ENCODE measurements at regions not wholly inside any gene's neighbourhood (a gene's known extent, or its start where the extent isn't known, plus 50 kb on each side); places are given as distances from the start of the nearest gene placed in this dataset.

DNA sequence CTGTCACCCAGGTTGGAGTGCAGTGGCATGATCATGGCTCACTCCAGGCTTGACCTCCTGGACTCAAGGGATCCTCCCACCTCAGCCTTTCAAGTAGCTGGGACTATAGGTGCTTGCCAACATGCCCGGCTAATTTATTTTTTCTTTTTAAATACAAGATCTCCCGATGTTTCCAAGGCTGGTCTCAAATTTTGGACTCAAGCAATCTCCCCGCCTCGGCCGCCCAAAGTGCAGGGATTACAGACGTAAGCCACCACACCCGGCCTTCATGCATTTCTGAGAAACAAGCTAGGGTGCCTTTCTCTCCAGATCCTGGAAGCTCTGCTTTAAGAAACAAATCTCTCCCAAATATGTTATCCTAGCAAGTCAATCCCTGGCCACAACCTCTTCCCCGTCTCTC, 234.1 kb downstream of the FBXO15 start:
- Histone ChIP-seq H3K4me1 (ENCODE audit: control insufficient read depth in 4 of 4, insufficient read depth in 4 of 4, low read length in 3 of 4) (no peaks in the 10 kb centered on the region), H3K36me3 (ENCODE audit: control insufficient read depth in 4 of 4, insufficient read depth in 3 of 4, low read depth in 1 of 4, low read length in 3 of 4) (no peaks in the 10 kb centered on the region), H3K27ac (ENCODE audit: low read depth in 1 of 2, low read length in 2 of 2) (no peak overlapping the region), H3K9ac (ENCODE audit: low read depth in 1 of 2, low read length in 2 of 2) (no peak overlapping the region), H3K27me3 (ENCODE audit: control insufficient read depth in 4 of 4, insufficient read depth in 4 of 4, low read length in 3 of 4) (peaks cover 0 to 4% (median 1%) of the 10 kb centered on the region in 4 donors), H3K9me3 (ENCODE audit: control insufficient read depth in 4 of 4, low read length in 3 of 4) (no peaks in the 10 kb centered on the region), H3K4me3 (ENCODE audit: low read depth in 1 of 3, low read length in 3 of 3) (no peak overlapping the region)
- TF ChIP-seq, protein P1, sequence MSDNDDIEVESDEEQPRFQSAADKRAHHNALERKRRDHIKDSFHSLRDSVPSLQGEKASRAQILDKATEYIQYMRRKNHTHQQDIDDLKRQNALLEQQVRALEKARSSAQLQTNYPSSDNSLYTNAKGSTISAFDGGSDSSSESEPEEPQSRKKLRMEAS (IDR thresholded peaks at IDR 0.05) = no peak
- TF ChIP-seq EGR1 (IDR thresholded peaks at IDR 0.05; ENCODE audit: low read depth in 2 of 2) (no peak), FOXA2 (IDR thresholded peaks at IDR 0.05) (no peak), RAD21 (IDR thresholded peaks at IDR 0.05) (no peak), FOXA1 (IDR thresholded peaks at IDR 0.05) (no peak), JUND (IDR thresholded peaks at IDR 0.05) (no peak), SP1 (IDR thresholded peaks at IDR 0.05) (no peak), NR2F2 (IDR thresholded peaks at IDR 0.05) (no peak)
- TF ChIP-seq, protein P2, sequence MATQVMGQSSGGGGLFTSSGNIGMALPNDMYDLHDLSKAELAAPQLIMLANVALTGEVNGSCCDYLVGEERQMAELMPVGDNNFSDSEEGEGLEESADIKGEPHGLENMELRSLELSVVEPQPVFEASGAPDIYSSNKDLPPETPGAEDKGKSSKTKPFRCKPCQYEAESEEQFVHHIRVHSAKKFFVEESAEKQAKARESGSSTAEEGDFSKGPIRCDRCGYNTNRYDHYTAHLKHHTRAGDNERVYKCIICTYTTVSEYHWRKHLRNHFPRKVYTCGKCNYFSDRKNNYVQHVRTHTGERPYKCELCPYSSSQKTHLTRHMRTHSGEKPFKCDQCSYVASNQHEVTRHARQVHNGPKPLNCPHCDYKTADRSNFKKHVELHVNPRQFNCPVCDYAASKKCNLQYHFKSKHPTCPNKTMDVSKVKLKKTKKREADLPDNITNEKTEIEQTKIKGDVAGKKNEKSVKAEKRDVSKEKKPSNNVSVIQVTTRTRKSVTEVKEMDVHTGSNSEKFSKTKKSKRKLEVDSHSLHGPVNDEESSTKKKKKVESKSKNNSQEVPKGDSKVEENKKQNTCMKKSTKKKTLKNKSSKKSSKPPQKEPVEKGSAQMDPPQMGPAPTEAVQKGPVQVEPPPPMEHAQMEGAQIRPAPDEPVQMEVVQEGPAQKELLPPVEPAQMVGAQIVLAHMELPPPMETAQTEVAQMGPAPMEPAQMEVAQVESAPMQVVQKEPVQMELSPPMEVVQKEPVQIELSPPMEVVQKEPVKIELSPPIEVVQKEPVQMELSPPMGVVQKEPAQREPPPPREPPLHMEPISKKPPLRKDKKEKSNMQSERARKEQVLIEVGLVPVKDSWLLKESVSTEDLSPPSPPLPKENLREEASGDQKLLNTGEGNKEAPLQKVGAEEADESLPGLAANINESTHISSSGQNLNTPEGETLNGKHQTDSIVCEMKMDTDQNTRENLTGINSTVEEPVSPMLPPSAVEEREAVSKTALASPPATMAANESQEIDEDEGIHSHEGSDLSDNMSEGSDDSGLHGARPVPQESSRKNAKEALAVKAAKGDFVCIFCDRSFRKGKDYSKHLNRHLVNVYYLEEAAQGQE (IDR thresholded peaks at IDR 0.05) = no peak
- TF ChIP-seq, protein P3, sequence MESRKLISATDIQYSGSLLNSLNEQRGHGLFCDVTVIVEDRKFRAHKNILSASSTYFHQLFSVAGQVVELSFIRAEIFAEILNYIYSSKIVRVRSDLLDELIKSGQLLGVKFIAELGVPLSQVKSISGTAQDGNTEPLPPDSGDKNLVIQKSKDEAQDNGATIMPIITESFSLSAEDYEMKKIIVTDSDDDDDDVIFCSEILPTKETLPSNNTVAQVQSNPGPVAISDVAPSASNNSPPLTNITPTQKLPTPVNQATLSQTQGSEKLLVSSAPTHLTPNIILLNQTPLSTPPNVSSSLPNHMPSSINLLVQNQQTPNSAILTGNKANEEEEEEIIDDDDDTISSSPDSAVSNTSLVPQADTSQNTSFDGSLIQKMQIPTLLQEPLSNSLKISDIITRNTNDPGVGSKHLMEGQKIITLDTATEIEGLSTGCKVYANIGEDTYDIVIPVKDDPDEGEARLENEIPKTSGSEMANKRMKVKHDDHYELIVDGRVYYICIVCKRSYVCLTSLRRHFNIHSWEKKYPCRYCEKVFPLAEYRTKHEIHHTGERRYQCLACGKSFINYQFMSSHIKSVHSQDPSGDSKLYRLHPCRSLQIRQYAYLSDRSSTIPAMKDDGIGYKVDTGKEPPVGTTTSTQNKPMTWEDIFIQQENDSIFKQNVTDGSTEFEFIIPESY (IDR thresholded peaks at IDR 0.05) = no peak
- TF ChIP-seq, protein P4, sequence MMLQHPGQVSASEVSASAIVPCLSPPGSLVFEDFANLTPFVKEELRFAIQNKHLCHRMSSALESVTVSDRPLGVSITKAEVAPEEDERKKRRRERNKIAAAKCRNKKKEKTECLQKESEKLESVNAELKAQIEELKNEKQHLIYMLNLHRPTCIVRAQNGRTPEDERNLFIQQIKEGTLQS (IDR thresholded peaks at IDR 0.05) = no peak
- WGBS = 79% methylated on average over 8 of the region's 8 CpGs
- DNase-seq (ENCODE audit: low spot score) = no peak

DNA sequence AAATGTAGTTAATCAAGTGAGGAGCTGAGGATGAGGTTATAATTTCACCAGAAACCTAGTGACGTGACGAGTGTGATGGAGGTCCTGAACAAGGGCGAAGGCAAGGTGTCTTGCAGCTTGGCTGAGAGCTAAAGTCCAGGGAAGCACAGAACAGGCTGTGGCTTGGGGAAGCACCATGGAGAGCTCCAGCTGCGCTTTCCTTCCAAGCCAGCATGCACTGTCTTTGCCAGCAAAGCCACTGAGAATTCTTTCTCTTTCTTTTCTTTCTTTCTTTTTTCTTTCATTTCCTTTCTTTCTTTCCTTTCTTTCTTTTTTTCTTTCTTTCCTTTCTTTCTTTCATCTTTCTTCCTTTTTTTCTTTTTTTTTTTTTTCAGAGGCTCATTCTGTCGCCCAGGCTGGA, 239.3 kb downstream of the FBXO15 start:
- no peaks in the 10 kb centered on the region for H3K9me3 ChIP-seq (ENCODE audit: control insufficient read depth in 4 of 4, low read length in 3 of 4)
- H3K27me3 ChIP-seq (ENCODE audit: control insufficient read depth in 4 of 4, insufficient read depth in 4 of 4, low read length in 3 of 4) = peaks cover 0 to 8% (median 1%) of the 10 kb centered on the region in 4 donors
- TF ChIP-seq EGR1 (IDR thresholded peaks at IDR 0.05; ENCODE audit: low read depth in 2 of 2) (no peak), NR2F2 (IDR thresholded peaks at IDR 0.05) (no peak), GABPA (IDR thresholded peaks at IDR 0.05 in 1 of 2, conservative IDR thresholded peaks at IDR 0.05 in 1 of 2) (no peak), FOXA1 (IDR thresholded peaks at IDR 0.05) (no peak)
- TF ChIP-seq, protein P2 (IDR thresholded peaks at IDR 0.05) = peak; percentile 97
- no peak overlapping the region for H3K4me3 ChIP-seq (ENCODE audit: low read depth in 1 of 3, low read length in 3 of 3)
- H3K27ac ChIP-seq (ENCODE audit: low read depth in 1 of 2, low read length in 2 of 2) = no peak overlapping the region
- no peaks in the 10 kb centered on the region for H3K4me1 ChIP-seq (ENCODE audit: control insufficient read depth in 4 of 4, insufficient read depth in 4 of 4, low read length in 3 of 4)
- no peak for DNase-seq (ENCODE audit: low spot score)
- WGBS = 42% methylated on average over 5 of the region's 5 CpGs
- no peaks in the 10 kb centered on the region for H3K36me3 ChIP-seq (ENCODE audit: control insufficient read depth in 4 of 4, insufficient read depth in 3 of 4, low read depth in 1 of 4, low read length in 3 of 4)
- H3K9ac ChIP-seq (ENCODE audit: low read depth in 1 of 2, low read length in 2 of 2) = no peak overlapping the region

All from liver (tissue), 7 donors.